Heart left ventricle (tissue), 16 donors: ENCODE measurements at regions not wholly inside any gene's neighbourhood (a gene's known extent, or its start where the extent isn't known, plus 50 kb on each side); places are given as distances from the start of the nearest gene placed in this dataset.

Experiments used
- ATAC-seq, 4 donors: fragments of 200-7000 bp; cut with Tn5 transposase; one replicate each; pipeline ENCODE4 v1.9.1; 2020 to 2022; ENCODE audit warnings: moderate library complexity in 4 of 4, mild to moderate bottlenecking in 3 of 4, moderate number of reproducible peaks in 1 of 4
- DNase-seq, 5 donors: peaks; one replicate each; pipeline ENCODE4 v3.0.0-alpha.2; 2020
- H3K27ac ChIP-seq, 12 donors: fragments of 200-600 bp; sonication (generic) in 4 of 12; one replicate each; pipeline versions ENCODE4 v1.5.0 to v1.8.0; 2016 to 2022; ENCODE audit warnings: mild to moderate bottlenecking in 2 of 12
- H3K27me3 ChIP-seq, 9 donors: fragments of 200-600 bp; sonication (generic) in 2 of 9; one replicate each; pipeline versions ENCODE4 v1.5.1 to v1.8.0; 2016 to 2022; ENCODE audit warnings: mild to moderate bottlenecking in 3 of 9
- H3K36me3 ChIP-seq, 9 donors: fragments of 200-600 bp; sonication (generic) in 2 of 9; one replicate each; pipeline versions ENCODE4 v1.5.0 to v1.8.0; 2018 to 2022; ENCODE audit warnings: mild to moderate bottlenecking in 2 of 9
- H3K4me1 ChIP-seq, 12 donors: fragments of 200-600 bp; sonication (generic) in 4 of 12; one replicate each; pipeline versions ENCODE4 v1.5.0 to v1.8.0; 2016 to 2022; ENCODE audit warnings: mild to moderate bottlenecking in 3 of 12
- H3K4me3 ChIP-seq, 12 donors: fragments of 200-600 bp; sonication (generic) in 4 of 12; one replicate each; pipeline versions ENCODE4 v1.5.0 to v1.8.0; 2017 to 2022; ENCODE audit warnings: mild to moderate bottlenecking in 9 of 12, moderate library complexity in 4 of 12
- H3K9me3 ChIP-seq, 12 donors: fragments of 200-600 bp; sonication (generic) in 4 of 12; one replicate each; pipeline versions ENCODE4 v1.5.0 to v1.8.0; 2016 to 2022; ENCODE audit warnings: mild to moderate bottlenecking in 1 of 12
- POLR2A ChIP-seq, 2 donors: fragments of 450-650 bp; IDR thresholded peaks; one replicate each; pipeline ENCODE4 v1.6.1; 2017; ENCODE audit warnings: antibody characterized with exemption in 2 of 2, mild to moderate bottlenecking in 2 of 2, moderate library complexity in 2 of 2
- WGBS, 4 donors: extraction: QIAGEN DNeasy Blood & Tissue Kit in 2 of 4; methylation state at CpG; one replicate each; pipeline versions ENCODE4 v1.1.5 to v1.1.7; 2013 to 2018; 5-methylcytosine and 5-hydroxymethylcytosine counted together
- intact Hi-C, 10 donors: fragments of 100-400 bp; cut with DNase I; formaldehyde crosslinking; loops; one replicate each; pipeline versions ENCODE4 v1.11.1 to v1.14.2; 2022
- TF ChIP-seq, protein P1 (sequence below), 12 donors: fragments of 200-600 bp; sonication (generic) in 4 of 12; IDR thresholded peaks; one replicate each; pipeline versions ENCODE4 v1.5.0 to v1.8.0; 2018 to 2022; ENCODE audit warnings: antibody characterized with exemption in 12 of 12, mild to moderate bottlenecking in 5 of 12
- donor health status: ischemic (EF 13 %, LVEDD 7.1; RV severe dilation, severe dysfunction).
- donor health status: healthy with polysubstance abuse.
- donor health status: DM: no; HTN: yes; CAD: no.
- donor health status: DM: no; HTN: no; CAD: no.
- donor health status: ischemic (EF 25% LVEDD 6.9; RV normal size, moderate dysfunction).
- donor health status: ischemic (EF 25% LVEDD 5.7; RV mildly dilated, moderate dysfunction).
- donor health status: healthy.
- donor health status: DM: yes; HTN: yes; CAD: no.
- donor health status: ischemic (EF 35%, LVEDD 5.7; RV mildly dilated, moderate dysfunction).
- donor health status: nonischemic (EF 11% LVEDD 7.7; RV severe dilation, severe dysfunction).
- donor health status: DM: yes; HTN: yes; CAD: no.
- donor health status: PGD.
- donor health status: ischemic (EF 29% LVEDD 5.4; RV normal size, mild dysfunction).
- donor health status: nonischemic (EF 23%, LVEDD 6.1; RV moderate dilation, normal function).

DNA sequence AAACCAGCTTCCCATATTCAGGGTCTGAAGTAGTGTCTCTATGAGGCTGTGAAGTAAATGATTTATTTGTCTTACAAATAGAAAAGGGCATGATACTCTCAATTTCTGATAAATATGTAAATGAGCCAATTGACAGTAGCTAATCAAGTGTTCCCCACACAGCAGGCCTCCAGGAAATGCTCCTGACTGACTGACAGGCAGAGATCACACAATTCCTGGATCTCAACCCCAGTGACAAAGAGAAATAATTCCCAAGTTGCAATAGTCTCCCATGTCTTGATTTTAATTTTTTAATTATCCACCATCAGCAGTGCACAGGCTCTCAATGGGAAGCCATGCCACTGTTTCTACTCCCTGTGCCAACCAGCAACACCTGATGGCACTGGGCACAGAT lies 390.4 kb downstream of the SOX11 start:
- Histone ChIP-seq H3K4me3 (no peak overlapping the region), H3K27me3 (no peaks in the 10 kb centered on the region), H3K9me3 (peaks cover 0 to under 1% (median 0%) of the 10 kb centered on the region in 12 donors), H3K36me3 (no peaks in the 10 kb centered on the region), H3K27ac (no peak overlapping the region), H3K4me1 (peaks cover 0 to 3% (median 0%) of the 10 kb centered on the region in 12 donors)
- no peak for TF ChIP-seq POLR2A (IDR thresholded peaks at IDR 0.05)
- TF ChIP-seq, protein P1, sequence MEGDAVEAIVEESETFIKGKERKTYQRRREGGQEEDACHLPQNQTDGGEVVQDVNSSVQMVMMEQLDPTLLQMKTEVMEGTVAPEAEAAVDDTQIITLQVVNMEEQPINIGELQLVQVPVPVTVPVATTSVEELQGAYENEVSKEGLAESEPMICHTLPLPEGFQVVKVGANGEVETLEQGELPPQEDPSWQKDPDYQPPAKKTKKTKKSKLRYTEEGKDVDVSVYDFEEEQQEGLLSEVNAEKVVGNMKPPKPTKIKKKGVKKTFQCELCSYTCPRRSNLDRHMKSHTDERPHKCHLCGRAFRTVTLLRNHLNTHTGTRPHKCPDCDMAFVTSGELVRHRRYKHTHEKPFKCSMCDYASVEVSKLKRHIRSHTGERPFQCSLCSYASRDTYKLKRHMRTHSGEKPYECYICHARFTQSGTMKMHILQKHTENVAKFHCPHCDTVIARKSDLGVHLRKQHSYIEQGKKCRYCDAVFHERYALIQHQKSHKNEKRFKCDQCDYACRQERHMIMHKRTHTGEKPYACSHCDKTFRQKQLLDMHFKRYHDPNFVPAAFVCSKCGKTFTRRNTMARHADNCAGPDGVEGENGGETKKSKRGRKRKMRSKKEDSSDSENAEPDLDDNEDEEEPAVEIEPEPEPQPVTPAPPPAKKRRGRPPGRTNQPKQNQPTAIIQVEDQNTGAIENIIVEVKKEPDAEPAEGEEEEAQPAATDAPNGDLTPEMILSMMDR (IDR thresholded peaks at IDR 0.05) = no peak
- no peak for DNase-seq
- intact Hi-C loops = no loop called here
- no peak for ATAC-seq

DNA sequence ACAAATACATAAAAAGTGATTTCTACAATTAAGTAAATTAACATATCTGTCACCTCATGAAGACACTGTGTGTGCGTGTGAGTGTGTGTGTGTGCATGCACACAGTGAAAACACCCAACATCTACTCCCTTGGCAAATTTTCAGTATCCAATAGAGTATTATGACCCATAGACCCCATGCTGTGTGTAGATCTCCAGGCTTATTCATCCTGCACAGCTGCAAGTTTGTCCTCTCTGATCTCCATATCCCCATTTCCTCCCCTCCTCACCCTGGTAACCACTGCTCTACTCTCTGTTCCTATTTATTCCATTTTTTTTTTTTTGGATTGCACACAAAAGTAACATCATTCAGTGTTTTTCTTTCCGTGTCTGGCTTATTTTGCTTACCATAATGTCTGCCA lies 391.0 kb downstream of the SOX11 start:
- TF ChIP-seq, protein P1 (IDR thresholded peaks at IDR 0.05) = no peak
- no peak for TF ChIP-seq POLR2A (IDR thresholded peaks at IDR 0.05)
- 72 to 84% (median 77%) methylated on average over 2 of the region's 2 CpGs for WGBS, 4 donors
- no peak for ATAC-seq
- Histone ChIP-seq H3K36me3 (no peaks in the 10 kb centered on the region), H3K27ac (no peak overlapping the region), H3K9me3 (peaks cover 0 to 2% (median 0%) of the 10 kb centered on the region in 12 donors), H3K4me1 (peaks cover 0 to 3% (median 0%) of the 10 kb centered on the region in 12 donors), H3K4me3 (no peak overlapping the region), H3K27me3 (no peaks in the 10 kb centered on the region)
- no peak for DNase-seq
- intact Hi-C loops = no loop called here

DNA sequence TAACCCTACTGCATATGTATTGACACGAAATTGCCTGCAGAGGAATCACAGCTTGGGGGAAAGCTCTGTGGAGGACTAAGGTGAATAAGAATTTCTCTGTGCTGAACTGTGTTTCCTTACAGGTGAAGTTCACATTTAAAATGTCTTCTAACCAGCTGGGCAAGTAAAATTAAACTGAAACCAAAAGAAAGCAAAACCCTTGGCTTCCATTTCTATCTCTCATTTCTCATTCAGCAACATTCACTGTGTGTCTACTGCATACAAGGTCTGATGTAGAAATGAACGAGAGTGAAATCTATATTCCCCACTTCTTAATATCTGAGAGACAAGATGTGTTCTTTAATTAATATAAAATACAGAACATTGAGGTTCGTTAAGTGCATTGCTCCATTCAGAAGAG lies 397.3 kb downstream of the SOX11 start:
- Histone ChIP-seq H3K27me3 (no peaks in the 10 kb centered on the region), H3K9me3 (peaks cover 0 to 2% (median 0%) of the 10 kb centered on the region in 12 donors), H3K4me1 (no peaks in the 10 kb centered on the region), H3K27ac (no peak overlapping the region), H3K36me3 (no peaks in the 10 kb centered on the region), H3K4me3 (no peak overlapping the region)
- no peak for ATAC-seq
- intact Hi-C loops = no loop called here
- DNase-seq = no peak
- no peak for TF ChIP-seq POLR2A (IDR thresholded peaks at IDR 0.05)
- TF ChIP-seq, protein P1 (IDR thresholded peaks at IDR 0.05) = no peak
- WGBS, 4 donors = 70 to 76% (median 73%) methylated on average over 3 of the region's 3 CpGs

- ATAC-seq (no peak), DNase-seq (no peak)
- Histone ChIP-seq H3K27ac (no peak overlapping the region), H3K4me3 (no peak overlapping the region), H3K4me1 (no peaks in the 10 kb centered on the region), H3K36me3 (no peaks in the 10 kb centered on the region), H3K27me3 (no peaks in the 10 kb centered on the region), H3K9me3 (peaks cover 0 to 11% (median 0%) of the 10 kb centered on the region in 12 donors)
- no peak for TF ChIP-seq POLR2A (IDR thresholded peaks at IDR 0.05)
- TF ChIP-seq, protein P1 (IDR thresholded peaks at IDR 0.05) = no peak
- 91 to 93% (median 92%) methylated on average over 3 of the region's 3 CpGs for WGBS, 4 donors
- intact Hi-C loops = no loop called here
Measured at GRCh38 chr2:6103372-6103771, 411.2 kb downstream of the SOX11 start.
